PC-9 (cell line): ENCODE measurements at regions not wholly inside any gene's neighbourhood (a gene's known extent, or its start where the extent isn't known, plus 50 kb on each side); places are given as distances from the start of the nearest gene placed in this dataset.
"Not testable (repeated sequence)": the region's sequence is repeated elsewhere in the genome, so short reads cannot be mapped to it uniquely, and the experiment has no call there.

Experiments used
- BruUV-seq: library from RNA; stranded (reverse); fragments of 400-500 nt; replicated peaks from 2 replicates; lab custom pipeline; 2021; lab: Mats Ljungman, UMichigan
- CTCF ChIA-PET: fragments of 300-600 bp; sonication (Branson Sonifier 250); formaldehyde crosslinking; loops from one replicate; lab custom pipeline; 2022; ENCODE audit warnings: antibody characterized with exemption; lab: Charles Lee
- POLR2A ChIA-PET: fragments of 300-600 bp; sonication (Branson Sonifier 250); formaldehyde crosslinking; loops from one replicate; lab custom pipeline; 2022; ENCODE audit warnings: antibody characterized with exemption; ENCODE audit not compliant: unreplicated experiment; lab: Charles Lee
- DNase-seq, 2 experiments: peaks; one replicate each; pipeline versions ENCODE4 v3.0.0 to v3.0.0-alpha.2; 2015 to 2022; ENCODE audit warnings: mixed read lengths in 1 of 2
- H2AFZ ChIP-seq: fragments of 200-600 bp; sonication (generic); 2 replicates; pipeline ENCODE4 v1.8.1; 2017; ENCODE audit warnings: antibody characterized with exemption
- H3F3A ChIP-seq: fragments of 200-600 bp; sonication (generic); 2 replicates; pipeline ENCODE4 v1.8.1; 2017; ENCODE audit warnings: antibody characterized with exemption, mild to moderate bottlenecking, low read depth; ENCODE audit not compliant: insufficient read depth
- H3K27ac ChIP-seq: fragments of 200-600 bp; sonication (generic); 2 replicates; pipeline ENCODE4 v1.6.1; 2016; ENCODE audit warnings: mixed run types
- H3K27me3 ChIP-seq: fragments of 200-600 bp; sonication (generic); 2 replicates; pipeline ENCODE4 v1.6.1; 2016; ENCODE audit warnings: low read depth, mixed run types; ENCODE audit not compliant: insufficient read depth
- H3K36me3 ChIP-seq: fragments of 200-600 bp; sonication (generic); 2 replicates; pipeline ENCODE4 v1.6.1; 2016; ENCODE audit warnings: low read depth, mixed run types
- H3K4me1 ChIP-seq: fragments of 200-600 bp; sonication (generic); replicated peaks from 2 replicates; pipeline ENCODE4 v1.6.1; 2016; ENCODE audit warnings: mixed run types; ENCODE audit not compliant: insufficient read depth
- H3K4me2 ChIP-seq: fragments of 200-600 bp; sonication (generic); 2 replicates; pipeline ENCODE4 v1.6.1; 2017; ENCODE audit warnings: mixed run types
- H3K4me3 ChIP-seq: fragments of 200-600 bp; sonication (generic); 2 replicates; pipeline ENCODE4 v1.6.1; 2016; ENCODE audit warnings: mixed run types
- H3K79me2 ChIP-seq: fragments of 200-600 bp; sonication (generic); 2 replicates; pipeline ENCODE4 v1.6.1; 2017; ENCODE audit warnings: low read depth, mixed run types
- H3K9me2 ChIP-seq: fragments of 200-600 bp; sonication (generic); 2 replicates; pipeline ENCODE4 v1.8.1; 2017; ENCODE audit warnings: mild to moderate bottlenecking; ENCODE audit not compliant: insufficient read depth
- H3K9me3 ChIP-seq: fragments of 200-600 bp; sonication (generic); 2 replicates; pipeline ENCODE4 v1.8.1; 2016; ENCODE audit warnings: low read depth; ENCODE audit not compliant: insufficient read depth
- H4K20me1 ChIP-seq: fragments of 200-600 bp; sonication (generic); 2 replicates; pipeline ENCODE4 v1.8.1; 2017; ENCODE audit not compliant: insufficient read depth
- CTCF ChIP-seq: fragments of 200-600 bp; sonication (generic); conservative IDR thresholded peaks from 2 replicates; pipeline ENCODE4 v1.6.1; 2017; ENCODE audit warnings: mixed run types, antibody characterized with exemption, mild to moderate bottlenecking, moderate library complexity
- EZH2 ChIP-seq: fragments of 200-600 bp; sonication (generic); IDR thresholded peaks from 2 replicates; pipeline ENCODE4 v1.8.0; 2017; ENCODE audit warnings: antibody characterized with exemption, low read depth
- intact Hi-C: fragments of 100-400 bp; cut with micrococcal nuclease; formaldehyde crosslinking; loops from one replicate; pipeline ENCODE4 v1.10.0; 2022; ENCODE audit not compliant: unreplicated experiment

DNA sequence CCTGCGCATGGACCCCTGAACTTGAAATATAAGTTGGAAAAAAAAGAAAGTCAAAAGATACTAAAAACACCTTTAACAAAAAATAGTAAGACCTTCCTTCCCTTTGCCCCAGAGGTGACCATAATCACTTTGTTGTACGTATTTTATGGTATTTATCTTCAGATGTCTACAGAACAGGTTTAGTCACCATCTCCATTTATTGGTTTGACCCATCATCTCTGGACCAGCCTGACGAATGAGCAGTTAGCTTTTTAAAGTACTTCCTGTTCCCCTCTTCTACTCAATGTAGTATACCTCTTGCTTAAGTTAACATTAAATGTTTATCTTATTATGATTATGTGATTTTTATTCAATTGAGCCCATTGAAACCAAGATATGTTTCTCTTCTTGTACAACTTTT lies 64.7 kb upstream of the CREB3L1 start:
- Histone ChIP-seq H3K36me3 (no peaks in the 10 kb centered on the region), H3K27me3 (no peaks in the 10 kb centered on the region), H3K79me2 (no peaks in the 10 kb centered on the region), H3K4me1 (peaks cover 10% of the 10 kb centered on the region), H3F3A (0 out of 2 replicates have a peak, but pooled peaks cover 6% of the 10 kb centered on the region), H3K9me3 (no peaks in the 10 kb centered on the region), H3K27ac (no peak overlapping the region), H4K20me1 (no peaks in the 10 kb centered on the region), H2AFZ (no peak overlapping the region), H3K4me2 (no peak overlapping the region), H3K4me3 (no peak overlapping the region), H3K9me2 (no peaks in the 10 kb centered on the region)
- no peak for DNase-seq
- POLR2A ChIA-PET: no interaction called here
- intact Hi-C loops: no loop called here
- CTCF ChIA-PET: no interaction called here
- no TSS peak for BruUV-seq
- TF ChIP-seq CTCF: no peak
- no peak for TF ChIP-seq EZH2

DNA sequence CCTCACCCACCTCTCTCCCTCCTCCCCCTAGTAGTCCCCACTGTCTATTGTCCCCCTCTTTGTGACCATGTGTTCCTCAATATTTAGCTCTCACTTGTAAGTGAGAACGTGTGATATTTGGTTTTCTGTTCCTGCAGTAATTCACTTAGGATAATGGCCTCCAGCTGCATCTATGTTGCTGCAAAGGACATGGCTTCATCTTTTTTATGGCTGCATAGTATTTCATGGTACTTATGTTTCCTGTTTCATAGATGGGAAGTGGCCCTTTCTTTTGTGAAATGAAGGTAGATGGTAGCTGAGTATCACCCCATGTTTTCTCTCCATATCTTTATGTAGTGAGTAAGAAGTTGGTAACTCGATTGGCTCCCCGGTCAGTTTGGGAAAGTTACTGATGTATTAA lies 66.6 kb upstream of the CREB3L1 start:
- POLR2A ChIA-PET: no interaction called here
- H3K36me3 ChIP-seq: no peaks in the 10 kb centered on the region
- H3K27me3 ChIP-seq: no peaks in the 10 kb centered on the region
- TF ChIP-seq EZH2: no peak
- H3K4me3 ChIP-seq: no peak overlapping the region
- no peaks in the 10 kb centered on the region for H3K9me2 ChIP-seq
- H3F3A ChIP-seq: peaks cover 6% of the 10 kb centered on the region; the same call in 1 of the 2 replicates
- no TSS peak for BruUV-seq
- CTCF ChIA-PET: interaction anchor here (0.6 kb wide), 1 partner anchor 26 kb away, joined by 8 read pairs; no protein-coding TSS in a partner anchor
- H4K20me1 ChIP-seq: no peaks in the 10 kb centered on the region
- no peak for DNase-seq
- H3K9me3 ChIP-seq: no peaks in the 10 kb centered on the region
- H3K79me2 ChIP-seq: no peaks in the 10 kb centered on the region
- no peak overlapping the region for H3K4me2 ChIP-seq
- intact Hi-C loops: no loop called here
- H3K27ac ChIP-seq: no peak overlapping the region
- H3K4me1 ChIP-seq: peaks cover 10% of the 10 kb centered on the region
- H2AFZ ChIP-seq: no peak overlapping the region

DNA sequence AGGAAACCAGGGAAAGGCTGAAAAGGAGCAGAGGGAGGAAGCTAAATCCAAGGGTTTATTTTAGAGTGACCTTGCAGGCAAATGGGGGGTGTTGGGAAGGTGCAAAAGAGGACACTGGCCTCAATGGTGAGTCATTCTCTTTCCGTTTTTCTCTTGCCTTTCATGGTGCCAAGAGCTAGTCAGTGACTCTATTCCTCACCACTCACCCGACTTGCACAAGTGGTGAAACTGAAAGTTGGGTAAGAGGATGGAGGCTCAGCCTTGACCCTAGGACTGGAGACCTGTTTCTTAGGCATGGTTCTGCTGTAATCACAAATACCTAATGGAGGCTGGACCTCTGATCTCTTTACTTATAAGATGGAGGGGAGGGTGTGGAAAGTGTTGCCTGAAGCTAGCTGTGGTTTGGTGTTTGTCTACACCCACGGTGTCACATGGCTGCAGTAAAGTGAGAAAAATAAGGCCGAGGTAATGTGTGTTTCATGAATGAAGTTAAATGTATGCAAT lies 67.3 kb upstream of the CREB3L1 start:
- Histone ChIP-seq H3K9me3 (no peaks in the 10 kb centered on the region), H3K4me3 (no peak overlapping the region), H2AFZ (peak overlapping the region; percentile 40; the same call in 1 of the 2 replicates), H3F3A (peaks cover 7% of the 10 kb centered on the region), H3K4me1 (peaks cover 10% of the 10 kb centered on the region), H3K27me3 (no peaks in the 10 kb centered on the region), H3K79me2 (no peaks in the 10 kb centered on the region), H3K27ac (no peak overlapping the region), H3K4me2 (peak overlapping the region; percentile 52), H3K36me3 (no peaks in the 10 kb centered on the region), H3K9me2 (no peaks in the 10 kb centered on the region), H4K20me1 (no peaks in the 10 kb centered on the region)
- TF ChIP-seq CTCF (no peak), EZH2 (no peak)
- BruUV-seq: no TSS peak
- ChIA-PET CTCF (interaction anchor here (0.6 kb wide), 1 partner anchor 26 kb away, joined by 8 read pairs; no protein-coding TSS in a partner anchor), POLR2A (interaction anchor here (0.7 kb wide), 1 partner anchor 40 kb away, joined by 8 read pairs; no protein-coding TSS in a partner anchor)
- DNase-seq: peak; percentile 12 to 82
- intact Hi-C loops: no loop called here

- CTCF ChIA-PET, H4K20me1 ChIP-seq, POLR2A ChIA-PET, H3K27me3 ChIP-seq, DNase-seq, H3K9me2 ChIP-seq, H3K4me3 ChIP-seq, H3K79me2 ChIP-seq, H3K27ac ChIP-seq, H3K9me3 ChIP-seq, H2AFZ ChIP-seq, BruUV-seq, intact Hi-C loops, H3K36me3 ChIP-seq: not testable (repeated sequence)
- Histone ChIP-seq H3K4me2 (peak overlapping the region; percentile 52), H3F3A (peaks cover 11% of the 10 kb centered on the region), H3K4me1 (peaks cover 10% of the 10 kb centered on the region)
These were observed 67.8 kb upstream of the CREB3L1 start for GRCh38 chr11:46209624-46210023.
